K562 (cell line): ENCODE measurements at regions not wholly inside any gene's neighbourhood (a gene's known extent, or its start where the extent isn't known, plus 50 kb on each side); places are given as distances from the start of the nearest gene placed in this dataset.
"Not testable (repeated sequence)": the region's sequence is repeated elsewhere in the genome, so short reads cannot be mapped to it uniquely, and the experiment has no call there.

Source experiments
- CREM ChIP-seq: IDR thresholded peaks from 2 replicates; pipeline ENCODE4 v1.6.1; 2014; ENCODE audit warnings: antibody characterized with exemption, low read depth
- CTCF ChIP-seq, 3 experiments: IDR thresholded peaks in 2 of 3; conservative IDR thresholded peaks in 1 of 3; 2 replicates each; pipeline ENCODE4 v1.5.1; 2011 to 2012; ENCODE audit warnings: low read length in 3 of 3, mild to moderate bottlenecking in 3 of 3, control low read depth in 2 of 3, improper control_type of control experiment in 1 of 3, inconsistent platforms in 1 of 3, low read depth in 1 of 3, mixed read lengths in 1 of 3, moderate library complexity in 1 of 3; ENCODE audit not compliant: insufficient read depth in 2 of 3
- HDAC8 ChIP-seq: fragments of 450-650 bp; IDR thresholded peaks from 2 replicates; pipeline ENCODE4 v1.6.1; 2016; ENCODE audit warnings: mild to moderate bottlenecking, missing genetic modification characterization, moderate library complexity, missing compliant biosample characterization
- MAFF ChIP-seq: IDR thresholded peaks from 2 replicates; pipeline ENCODE4 v1.6.1; 2012; ENCODE audit warnings: low read length, improper control_type of control experiment
- MYBL2 ChIP-seq, 2 experiments: fragments of 450-650 bp in 1 of 2; sonication (generic) in 1 of 2; formaldehyde crosslinking in 1 of 2; IDR thresholded peaks; 2 replicates each; pipeline versions ENCODE4 v1.6.1 to v1.8.1; 2017 to 2022; ENCODE audit warnings: borderline replicate concordance in 1 of 2, inconsistent platforms in 1 of 2, low read depth in 1 of 2, mild to moderate bottlenecking in 1 of 2, missing genetic modification reagents in 1 of 2, moderate library complexity in 1 of 2
- NR2C1 ChIP-seq, 2 experiments: fragments of 450-650 bp; IDR thresholded peaks; 2 replicates each; pipeline ENCODE4 v1.6.1; 2017; ENCODE audit warnings: mild to moderate bottlenecking in 2 of 2, antibody characterized with exemption in 1 of 2, inconsistent platforms in 1 of 2, missing compliant biosample characterization in 1 of 2, missing genetic modification characterization in 1 of 2
- RAD21 ChIP-seq, 2 experiments: fragments of 250-450 bp in 1 of 2; fragments of 450-650 bp in 1 of 2; sonication (Bioruptor Pico) in 1 of 2; formaldehyde crosslinking in 1 of 2; IDR thresholded peaks in 1 of 2; conservative IDR thresholded peaks in 1 of 2; 2 replicates each; pipeline versions ENCODE4 v1.4.0 to v1.8.0; 2020 to 2022; ENCODE audit warnings: mild to moderate bottlenecking in 2 of 2, moderate library complexity in 1 of 2
- SMARCA4 ChIP-seq: fragments of 450-650 bp; IDR thresholded peaks from 2 replicates; pipeline ENCODE4 v1.6.1; 2016
- TAF1 ChIP-seq: IDR thresholded peaks from 2 replicates; pipeline ENCODE4 v1.6.1; 2011; ENCODE audit warnings: mild to moderate bottlenecking, low read length, moderate library complexity; ENCODE audit not compliant: insufficient read depth, control insufficient read depth, severe bottlenecking; ENCODE audit errors: extremely low read depth
- TF ChIP-seq, protein P1 (sequence below): fragments of 450-650 bp; IDR thresholded peaks from 2 replicates; pipeline ENCODE4 v1.6.1; 2016; ENCODE audit warnings: borderline replicate concordance

- TF ChIP-seq HDAC8 (tag); CREM; CTCF (IDR thresholded peaks at IDR 0.05 in 2 of 3, conservative IDR thresholded peaks at IDR 0.05 in 1 of 3; ENCODE audit: insufficient read depth in 2 of 3, low read depth in 1 of 3, low read length in 3 of 3); RAD21 (CRISPR knock-in tag; conservative IDR thresholded peaks at IDR 0.05 in 1 of 2, IDR thresholded peaks at IDR 0.05 in 1 of 2); MAFF; TAF1; NR2C1 (IDR thresholded peaks at IDR 0.05); NR2C1 (tag; IDR thresholded peaks at IDR 0.05); SMARCA4; MYBL2 (IDR thresholded peaks at IDR 0.05; ENCODE audit: low read depth); MYBL2 (CRISPR knock-in tag; IDR thresholded peaks at IDR 0.05; ENCODE audit: borderline replicate concordance): not testable (repeated sequence)
- TF ChIP-seq, protein P1, sequence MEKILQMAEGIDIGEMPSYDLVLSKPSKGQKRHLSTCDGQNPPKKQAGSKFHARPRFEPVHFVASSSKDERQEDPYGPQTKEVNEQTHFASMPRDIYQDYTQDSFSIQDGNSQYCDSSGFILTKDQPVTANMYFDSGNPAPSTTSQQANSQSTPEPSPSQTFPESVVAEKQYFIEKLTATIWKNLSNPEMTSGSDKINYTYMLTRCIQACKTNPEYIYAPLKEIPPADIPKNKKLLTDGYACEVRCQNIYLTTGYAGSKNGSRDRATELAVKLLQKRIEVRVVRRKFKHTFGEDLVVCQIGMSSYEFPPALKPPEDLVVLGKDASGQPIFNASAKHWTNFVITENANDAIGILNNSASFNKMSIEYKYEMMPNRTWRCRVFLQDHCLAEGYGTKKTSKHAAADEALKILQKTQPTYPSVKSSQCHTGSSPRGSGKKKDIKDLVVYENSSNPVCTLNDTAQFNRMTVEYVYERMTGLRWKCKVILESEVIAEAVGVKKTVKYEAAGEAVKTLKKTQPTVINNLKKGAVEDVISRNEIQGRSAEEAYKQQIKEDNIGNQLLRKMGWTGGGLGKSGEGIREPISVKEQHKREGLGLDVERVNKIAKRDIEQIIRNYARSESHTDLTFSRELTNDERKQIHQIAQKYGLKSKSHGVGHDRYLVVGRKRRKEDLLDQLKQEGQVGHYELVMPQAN = not testable (repeated sequence)
Measured at GRCh38 chr7:83833721-83834120, 184.8 kb upstream of the SEMA3E start.
